Neural progenitor cell (in vitro differentiated cells): ENCODE measurements at regions not wholly inside any gene's neighbourhood (a gene's known extent, or its start where the extent isn't known, plus 50 kb on each side); places are given as distances from the start of the nearest gene placed in this dataset.

Experiments used
- EZH2 ChIP-seq: fragments of 200-600 bp; sonication (generic); IDR thresholded peaks from 2 replicates; pipeline ENCODE4 v1.6.1; 2017; ENCODE audit warnings: antibody characterized with exemption, mild to moderate bottlenecking, moderate library complexity
- TF ChIP-seq, protein P1 (sequence below): fragments of 200-600 bp; sonication (generic); IDR thresholded peaks from 2 replicates; pipeline ENCODE4 v1.5.1; 2017; ENCODE audit warnings: antibody characterized with exemption, mild to moderate bottlenecking

- no peak for TF ChIP-seq EZH2
- TF ChIP-seq, protein P1, sequence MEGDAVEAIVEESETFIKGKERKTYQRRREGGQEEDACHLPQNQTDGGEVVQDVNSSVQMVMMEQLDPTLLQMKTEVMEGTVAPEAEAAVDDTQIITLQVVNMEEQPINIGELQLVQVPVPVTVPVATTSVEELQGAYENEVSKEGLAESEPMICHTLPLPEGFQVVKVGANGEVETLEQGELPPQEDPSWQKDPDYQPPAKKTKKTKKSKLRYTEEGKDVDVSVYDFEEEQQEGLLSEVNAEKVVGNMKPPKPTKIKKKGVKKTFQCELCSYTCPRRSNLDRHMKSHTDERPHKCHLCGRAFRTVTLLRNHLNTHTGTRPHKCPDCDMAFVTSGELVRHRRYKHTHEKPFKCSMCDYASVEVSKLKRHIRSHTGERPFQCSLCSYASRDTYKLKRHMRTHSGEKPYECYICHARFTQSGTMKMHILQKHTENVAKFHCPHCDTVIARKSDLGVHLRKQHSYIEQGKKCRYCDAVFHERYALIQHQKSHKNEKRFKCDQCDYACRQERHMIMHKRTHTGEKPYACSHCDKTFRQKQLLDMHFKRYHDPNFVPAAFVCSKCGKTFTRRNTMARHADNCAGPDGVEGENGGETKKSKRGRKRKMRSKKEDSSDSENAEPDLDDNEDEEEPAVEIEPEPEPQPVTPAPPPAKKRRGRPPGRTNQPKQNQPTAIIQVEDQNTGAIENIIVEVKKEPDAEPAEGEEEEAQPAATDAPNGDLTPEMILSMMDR: no peak
Observed at GRCh38 chr12:29883941-29884554, 100.3 kb upstream of the TMTC1 start.
